ENCODE measurements at regions not wholly inside any gene's neighbourhood (a gene's known extent, or its start where the extent isn't known, plus 50 kb on each side); places are given as distances from the start of the nearest gene placed in this dataset.
"Not testable (repeated sequence)": the region's sequence is repeated elsewhere in the genome, so short reads cannot be mapped to it uniquely, and the experiment has no call there.

- DNase-seq (ENCODE audit: low read depth, low spot score), result no peak
Observed at GRCh38 chr5:124962111-124962510, 215.7 kb upstream of the ZNF608 start.

GRCh38 chr5:124962735-124963134 is 216.3 kb upstream of the ZNF608 start:
- no peak for DNase-seq (ENCODE audit: low read depth, low spot score)

- peak; percentile 21 for DNase-seq (ENCODE audit: low read depth, low spot score)
Observed at GRCh38 chr5:124963236-124963919, 216.9 kb upstream of the ZNF608 start.

- not testable (repeated sequence) for DNase-seq (ENCODE audit: low read depth, low spot score)
Observed at GRCh38 chr5:124966741-124967140, 220.3 kb upstream of the ZNF608 start.

- not testable (repeated sequence) for DNase-seq (ENCODE audit: low read depth, low spot score)
Observed at GRCh38 chr5:124970381-124970780, 223.9 kb upstream of the ZNF608 start.

- no peak for DNase-seq (ENCODE audit: low read depth, low spot score)
Observed at GRCh38 chr5:124972703-124973102, 226.3 kb upstream of the ZNF608 start.

GRCh38 chr5:124973661-124974060 is 227.2 kb upstream of the ZNF608 start:
- no peak for DNase-seq (ENCODE audit: low read depth, low spot score)

GRCh38 chr5:124976086-124976485 is 229.6 kb upstream of the ZNF608 start:
- DNase-seq (ENCODE audit: low read depth, low spot score), result no peak

- no peak for DNase-seq (ENCODE audit: low read depth, low spot score)
Observed at GRCh38 chr5:124979251-124979650, 232.8 kb upstream of the ZNF608 start.

GRCh38 chr5:124980163-124980941 is 233.9 kb upstream of the ZNF608 start:
- DNase-seq (ENCODE audit: low read depth, low spot score), result no peak

GRCh38 chr5:124981901-124982300 is 235.5 kb upstream of the ZNF608 start:
- no peak for DNase-seq (ENCODE audit: low read depth, low spot score)

GRCh38 chr5:124986170-124986569 is 239.7 kb upstream of the ZNF608 start:
- DNase-seq (ENCODE audit: low read depth, low spot score), result no peak

- DNase-seq (ENCODE audit: low read depth, low spot score), result no peak
Observed at GRCh38 chr5:124986667-124987066, 240.2 kb upstream of the ZNF608 start.

- not testable (repeated sequence) for DNase-seq (ENCODE audit: low read depth, low spot score)
Observed at GRCh38 chr5:124987786-124988185, 241.3 kb upstream of the ZNF608 start.

GRCh38 chr5:124990723-124991122 is 244.3 kb upstream of the ZNF608 start:
- DNase-seq (ENCODE audit: low read depth, low spot score), result no peak

- peak; percentile 68 for DNase-seq (ENCODE audit: low read depth, low spot score)
Observed at GRCh38 chr5:124995421-124995820, 249.0 kb upstream of the ZNF608 start.

- no peak for DNase-seq (ENCODE audit: low read depth, low spot score)
Observed at GRCh38 chr5:124996023-124996763, 249.8 kb upstream of the ZNF608 start.

GRCh38 chr5:124996764-124997077 is 250.3 kb upstream of the ZNF608 start:
- DNase-seq (ENCODE audit: low read depth, low spot score), result peak; percentile 28

GRCh38 chr5:124997186-124997893 is 250.9 kb upstream of the ZNF608 start:
- no peak for DNase-seq (ENCODE audit: low read depth, low spot score)

- no peak for DNase-seq (ENCODE audit: low read depth, low spot score)
Observed at GRCh38 chr5:124998520-124998919, 252.1 kb upstream of the ZNF608 start.

- no peak for DNase-seq (ENCODE audit: low read depth, low spot score)
Observed at GRCh38 chr5:125002727-125003598, 256.5 kb upstream of the ZNF608 start.
